ENCODE measurements at regions not wholly inside any gene's neighbourhood (a gene's known extent, or its start where the extent isn't known, plus 50 kb on each side); places are given as distances from the start of the nearest gene placed in this dataset.

DNA sequence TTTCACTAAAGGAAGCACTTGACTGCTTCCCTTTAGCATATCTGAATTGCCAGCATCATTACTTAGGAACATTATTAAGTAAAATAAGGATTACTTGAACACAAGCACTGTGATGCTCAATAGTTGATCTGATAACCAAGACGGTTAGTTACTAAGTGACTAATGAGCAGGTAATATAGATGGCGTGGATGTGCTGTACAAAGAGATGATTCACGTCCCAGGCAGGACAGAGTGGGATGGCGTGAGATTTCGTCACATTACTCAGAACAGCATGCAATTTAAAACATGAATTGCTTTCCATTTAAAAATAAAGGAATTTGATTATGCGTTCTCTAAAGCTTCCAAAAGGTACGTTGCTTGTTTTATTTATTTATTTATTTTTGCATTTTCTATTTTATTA, 240.0 kb upstream of the ARHGEF26 start:
- no peak overlapping the region for H3K4me3 ChIP-seq (ENCODE audit: low read depth, low read length)
- TF ChIP-seq, protein P1, sequence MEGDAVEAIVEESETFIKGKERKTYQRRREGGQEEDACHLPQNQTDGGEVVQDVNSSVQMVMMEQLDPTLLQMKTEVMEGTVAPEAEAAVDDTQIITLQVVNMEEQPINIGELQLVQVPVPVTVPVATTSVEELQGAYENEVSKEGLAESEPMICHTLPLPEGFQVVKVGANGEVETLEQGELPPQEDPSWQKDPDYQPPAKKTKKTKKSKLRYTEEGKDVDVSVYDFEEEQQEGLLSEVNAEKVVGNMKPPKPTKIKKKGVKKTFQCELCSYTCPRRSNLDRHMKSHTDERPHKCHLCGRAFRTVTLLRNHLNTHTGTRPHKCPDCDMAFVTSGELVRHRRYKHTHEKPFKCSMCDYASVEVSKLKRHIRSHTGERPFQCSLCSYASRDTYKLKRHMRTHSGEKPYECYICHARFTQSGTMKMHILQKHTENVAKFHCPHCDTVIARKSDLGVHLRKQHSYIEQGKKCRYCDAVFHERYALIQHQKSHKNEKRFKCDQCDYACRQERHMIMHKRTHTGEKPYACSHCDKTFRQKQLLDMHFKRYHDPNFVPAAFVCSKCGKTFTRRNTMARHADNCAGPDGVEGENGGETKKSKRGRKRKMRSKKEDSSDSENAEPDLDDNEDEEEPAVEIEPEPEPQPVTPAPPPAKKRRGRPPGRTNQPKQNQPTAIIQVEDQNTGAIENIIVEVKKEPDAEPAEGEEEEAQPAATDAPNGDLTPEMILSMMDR (IDR thresholded peaks at IDR 0.05; ENCODE audit: insufficient read depth, low read length), result no peak
- DNase-seq (ENCODE audit: low read depth), result no peak

GRCh38 chr3:153885359-153885758, 235.8 kb upstream of the ARHGEF26 start:
- H3K4me3 ChIP-seq (ENCODE audit: low read depth, low read length), result no peak overlapping the region
- no peak for DNase-seq (ENCODE audit: low read depth)
- TF ChIP-seq, protein P1 (IDR thresholded peaks at IDR 0.05; ENCODE audit: insufficient read depth, low read length), result no peak

DNA sequence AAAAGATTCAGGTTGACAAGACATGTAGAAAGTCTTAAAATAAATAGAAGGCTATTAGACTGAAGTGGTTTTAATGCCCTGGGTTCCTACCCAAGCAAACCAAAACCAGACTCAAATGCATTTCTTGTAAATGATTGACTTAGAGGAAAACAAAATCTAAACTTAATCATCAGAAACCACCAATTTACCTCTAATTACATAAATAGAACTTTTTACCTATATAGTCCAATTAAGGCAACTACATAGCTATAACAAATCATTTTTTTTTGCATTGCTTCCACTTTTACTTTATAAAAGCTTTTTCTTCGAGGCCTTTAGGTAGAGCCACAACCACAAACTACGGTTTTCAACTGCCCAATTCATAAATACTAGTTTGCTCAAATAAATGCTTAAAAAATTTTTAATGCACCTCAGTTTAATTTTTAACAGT, 231.3 kb upstream of the ARHGEF26 start:
- no peak overlapping the region for H3K4me3 ChIP-seq (ENCODE audit: low read depth, low read length)
- TF ChIP-seq, protein P1 (IDR thresholded peaks at IDR 0.05; ENCODE audit: insufficient read depth, low read length), result no peak
- DNase-seq (ENCODE audit: low read depth), result no peak

- TF ChIP-seq, protein P1 (IDR thresholded peaks at IDR 0.05; ENCODE audit: insufficient read depth, low read length), result no peak
- no peak for DNase-seq (ENCODE audit: low read depth)
Measured at GRCh38 chr3:153892126-153892525, 229.1 kb upstream of the ARHGEF26 start.

GRCh38 chr3:153894857-153895256, 226.3 kb upstream of the ARHGEF26 start:
- TF ChIP-seq, protein P1 (IDR thresholded peaks at IDR 0.05; ENCODE audit: insufficient read depth, low read length), result no peak
- DNase-seq (ENCODE audit: low read depth), result no peak
- H3K4me3 ChIP-seq (ENCODE audit: low read depth, low read length), result no peak overlapping the region

More at GRCh38 chr3:153892126-153892525, 229.1 kb upstream of the ARHGEF26 start:
- H3K4me3 ChIP-seq (ENCODE audit: low read depth, low read length), result no peak overlapping the region

- TF ChIP-seq, protein P1 (IDR thresholded peaks at IDR 0.05; ENCODE audit: insufficient read depth, low read length), result no peak
- no peak for DNase-seq (ENCODE audit: low read depth)
- H3K4me3 ChIP-seq (ENCODE audit: low read depth, low read length), result no peak overlapping the region
Measured at GRCh38 chr3:153896197-153896596, 225.0 kb upstream of the ARHGEF26 start.

DNA sequence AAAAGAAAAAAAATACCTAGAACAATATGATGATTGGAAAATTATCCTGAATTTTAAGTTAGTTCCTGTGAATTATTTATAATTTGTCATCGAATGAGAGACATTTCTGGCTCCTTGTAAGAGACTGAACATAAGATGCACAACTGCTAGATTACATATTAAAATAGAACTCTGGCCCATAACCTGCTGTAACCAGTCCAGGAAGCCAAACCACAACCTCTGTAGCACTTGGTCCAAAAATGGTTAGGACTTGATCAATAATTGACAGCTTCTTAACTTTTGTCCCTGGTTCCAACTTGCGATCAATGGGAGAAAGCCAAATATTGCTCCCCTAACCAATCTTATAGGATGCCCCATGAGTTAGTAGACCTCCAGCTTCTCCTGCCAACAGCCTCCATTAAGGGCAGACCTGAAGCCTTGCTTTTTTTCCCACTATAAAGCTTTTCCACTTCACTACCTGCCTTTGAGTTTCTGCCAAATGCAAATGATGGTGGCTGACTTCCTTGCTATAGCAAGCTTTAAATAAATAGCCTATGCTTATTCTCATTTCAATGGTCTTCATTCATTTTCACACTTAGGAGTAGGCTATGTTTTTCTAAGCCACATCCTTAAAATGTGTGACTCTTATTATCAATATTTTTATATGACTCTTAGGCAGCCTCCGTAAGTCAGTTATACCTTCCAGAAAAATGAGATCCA, 224.0 kb upstream of the ARHGEF26 start:
- TF ChIP-seq, protein P1 (IDR thresholded peaks at IDR 0.05; ENCODE audit: insufficient read depth, low read length), result no peak
- DNase-seq (ENCODE audit: low read depth), result no peak
- H3K4me3 ChIP-seq (ENCODE audit: low read depth, low read length), result no peak overlapping the region

Data from fibroblast of the aortic adventitia (primary cell).